DMS153 (cell line): ENCODE measurements at regions not wholly inside any gene's neighbourhood (a gene's known extent, or its start where the extent isn't known, plus 50 kb on each side); places are given as distances from the start of the nearest gene placed in this dataset.

ENCODE experiments used
- DNase-seq: peaks from one replicate; lab custom pipeline; 2025; lab: John Stamatoyannopoulos, UW

GRCh38 chr1:175826705-175827104, 83.3 kb upstream of the TNR start:
- no peak for DNase-seq

- no peak for DNase-seq
Measured at GRCh38 chr1:175824079-175824478, 80.7 kb upstream of the TNR start.

GRCh38 chr1:175823406-175823805, 80.0 kb upstream of the TNR start:
- DNase-seq: no peak

GRCh38 chr1:175822580-175822979, 79.2 kb upstream of the TNR start:
- no peak for DNase-seq

GRCh38 chr1:175820456-175821025, 77.1 kb upstream of the TNR start:
- DNase-seq: no peak

GRCh38 chr1:175818929-175819328, 75.5 kb upstream of the TNR start:
- DNase-seq: no peak

- no peak for DNase-seq
Measured at GRCh38 chr1:175817445-175817844, 74.0 kb upstream of the TNR start.

GRCh38 chr1:175814885-175815284, 71.5 kb upstream of the TNR start:
- no peak for DNase-seq

- DNase-seq: no peak
Measured at GRCh38 chr1:175812936-175813335, 69.5 kb upstream of the TNR start.

- DNase-seq: no peak
Measured at GRCh38 chr1:175810305-175810704, 66.9 kb upstream of the TNR start.

- DNase-seq: no peak
Measured at GRCh38 chr1:175808999-175809398, 65.6 kb upstream of the TNR start.

- peak; percentile 17 for DNase-seq
Measured at GRCh38 chr1:175808573-175808972, 65.2 kb upstream of the TNR start.

- DNase-seq: no peak
Measured at GRCh38 chr1:175804561-175804960, 61.2 kb upstream of the TNR start.

- no peak for DNase-seq
Measured at GRCh38 chr1:175803413-175803812, 60.0 kb upstream of the TNR start.

GRCh38 chr1:175802407-175803123, 59.2 kb upstream of the TNR start:
- no peak for DNase-seq

GRCh38 chr1:175801979-175802378, 58.6 kb upstream of the TNR start:
- no peak for DNase-seq

- no peak for DNase-seq
Measured at GRCh38 chr1:175797576-175797975, 54.2 kb upstream of the TNR start.

- no peak for DNase-seq
Measured at GRCh38 chr1:175794586-175794985, 51.2 kb upstream of the TNR start.

GRCh38 chr1:175793617-175794016, 50.2 kb upstream of the TNR start:
- DNase-seq: no peak
